H1 (cell line): ENCODE measurements at regions not wholly inside any gene's neighbourhood (a gene's known extent, or its start where the extent isn't known, plus 50 kb on each side); places are given as distances from the start of the nearest gene placed in this dataset.

ENCODE experiments used
- ATF2 ChIP-seq: IDR thresholded peaks from 2 replicates; pipeline ENCODE4 v1.6.1; 2012; ENCODE audit warnings: low read length, inconsistent platforms
- HDAC6 ChIP-seq: IDR thresholded peaks from one replicate; pipeline ENCODE4 v1.7.1; 2012; ENCODE audit warnings: low read depth, mild to moderate bottlenecking, inconsistent platforms, low read length, moderate library complexity
- NANOG ChIP-seq: IDR thresholded peaks from 2 replicates; pipeline ENCODE4 v1.6.1; 2011; ENCODE audit warnings: low read length, low read depth, mild to moderate bottlenecking, inconsistent platforms; ENCODE audit not compliant: insufficient read depth, poor library complexity, severe bottlenecking
- RXRA ChIP-seq: IDR thresholded peaks from 2 replicates; pipeline ENCODE4 v1.6.1; 2011; ENCODE audit warnings: low read depth, mild to moderate bottlenecking, low read length, moderate library complexity; ENCODE audit not compliant: insufficient read depth

GRCh38 chr9:25224996-25225395 lies 453.2 kb downstream of the TUSC1 start (continued):
- TF ChIP-seq ATF2: no peak
- TF ChIP-seq NANOG: no peak
- TF ChIP-seq HDAC6: no peak
- TF ChIP-seq RXRA: no peak
